NB4 (cell line): ENCODE measurements at regions not wholly inside any gene's neighbourhood (a gene's known extent, or its start where the extent isn't known, plus 50 kb on each side); places are given as distances from the start of the nearest gene placed in this dataset.

Source experiments
- CTCF ChIP-seq: IDR thresholded peaks from one replicate; pipeline ENCODE4 v1.5.1; 2012; ENCODE audit warnings: low read depth, low read length
- MYC ChIP-seq: IDR thresholded peaks from 2 replicates; pipeline ENCODE4 v1.6.1; 2011; ENCODE audit warnings: low read depth, low read length
- POLR2A ChIP-seq: IDR thresholded peaks from 2 replicates; pipeline ENCODE4 v1.6.1; 2011; ENCODE audit warnings: mild to moderate bottlenecking; ENCODE audit not compliant: insufficient read length; ENCODE audit errors: extremely low read depth

- TF ChIP-seq CTCF, result no peak
- no peak for TF ChIP-seq MYC
- no peak for TF ChIP-seq POLR2A
Measured at GRCh38 chr5:96605144-96605837, 56.9 kb upstream of the CAST start.
